DND-41 (cell line): ENCODE measurements at regions not wholly inside any gene's neighbourhood (a gene's known extent, or its start where the extent isn't known, plus 50 kb on each side); places are given as distances from the start of the nearest gene placed in this dataset.

Experiments
- ATAC-seq: fragments of 200-7000 bp; cut with Tn5 transposase; 3 replicates; pipeline ENCODE4 v1.9.1; 2021; ENCODE audit warnings: low read depth; ENCODE audit not compliant: insufficient read depth
- DNase-seq: peaks from one replicate; pipeline ENCODE4 v3.0.0-alpha.2; 2020
- H2AFZ ChIP-seq: 2 replicates; pipeline ENCODE4 v1.6.0; 2012; ENCODE audit warnings: low read depth, low read length
- H3K27ac ChIP-seq: 2 replicates; pipeline ENCODE4 v1.5.1; 2012; ENCODE audit warnings: low read length, inconsistent platforms
- H3K27me3 ChIP-seq: fragments of 200-600 bp; sonication (generic); 2 replicates; pipeline ENCODE4 v1.6.0; 2012; ENCODE audit warnings: low read length, mild to moderate bottlenecking, inconsistent platforms; ENCODE audit not compliant: insufficient read depth, poor library complexity
- H3K36me3 ChIP-seq: 2 replicates; pipeline ENCODE4 v1.5.1; 2012; ENCODE audit warnings: low read length, inconsistent platforms; ENCODE audit not compliant: insufficient read depth
- H3K4me1 ChIP-seq: 2 replicates; pipeline ENCODE4 v1.5.1; 2012; ENCODE audit warnings: mild to moderate bottlenecking, low read length; ENCODE audit not compliant: insufficient read depth
- H3K4me2 ChIP-seq: 2 replicates; pipeline ENCODE4 v1.6.0; 2012; ENCODE audit warnings: mild to moderate bottlenecking, moderate library complexity, low read length, inconsistent platforms; ENCODE audit not compliant: insufficient read depth
- H3K4me3 ChIP-seq, 2 experiments: fragments of 200-600 bp in 1 of 2; shearing (Covaris generic) in 1 of 2; 2 replicates each; pipeline ENCODE4 v1.5.1; 2012 to 2016; ENCODE audit warnings: inconsistent platforms in 2 of 2, low read length in 2 of 2, mild to moderate bottlenecking in 2 of 2, low read depth in 1 of 2, moderate library complexity in 1 of 2
- H3K79me2 ChIP-seq: 2 replicates; pipeline ENCODE4 v1.6.0; 2012; ENCODE audit warnings: low read length, inconsistent platforms; ENCODE audit not compliant: insufficient read depth
- H3K9ac ChIP-seq: 2 replicates; pipeline ENCODE4 v1.6.0; 2012; ENCODE audit warnings: low read depth, mild to moderate bottlenecking, inconsistent platforms, low read length, moderate library complexity
- H3K9me3 ChIP-seq: 2 replicates; pipeline ENCODE4 v1.5.1; 2012; ENCODE audit warnings: low read length, moderate library complexity, mild to moderate bottlenecking, inconsistent platforms; ENCODE audit not compliant: insufficient read depth, severe bottlenecking
- H4K20me1 ChIP-seq: 2 replicates; pipeline ENCODE4 v1.6.0; 2012; ENCODE audit warnings: low read length; ENCODE audit not compliant: insufficient read depth
- CTCF ChIP-seq: IDR thresholded peaks from 2 replicates; pipeline ENCODE4 v1.5.1; 2012; ENCODE audit warnings: borderline replicate concordance, low read length, moderate library complexity, mild to moderate bottlenecking; ENCODE audit not compliant: poor library complexity, severe bottlenecking; ENCODE audit errors: extremely low read depth
- EZH2 ChIP-seq: IDR thresholded peaks from 3 replicates; pipeline ENCODE4 v1.6.1; 2012; ENCODE audit warnings: borderline replicate concordance, low read depth, mild to moderate bottlenecking, moderate library complexity, low read length, inconsistent platforms; ENCODE audit not compliant: severe bottlenecking

- no peaks in the 10 kb centered on the region for H3K36me3 ChIP-seq
- H3K79me2 ChIP-seq: no peaks in the 10 kb centered on the region
- no peak overlapping the region for H3K27ac ChIP-seq
- ATAC-seq (no peak), DNase-seq (no peak)
- no peaks in the 10 kb centered on the region for H4K20me1 ChIP-seq
- no peaks in the 10 kb centered on the region for H3K4me1 ChIP-seq
- H3K9me3 ChIP-seq: no peaks in the 10 kb centered on the region
- H2AFZ ChIP-seq: no peak overlapping the region
- H3K27me3 ChIP-seq: no peaks in the 10 kb centered on the region
- H3K9ac ChIP-seq: no peak overlapping the region
- no peak for TF ChIP-seq CTCF
- no peak for TF ChIP-seq EZH2
- H3K4me2 ChIP-seq: no peak overlapping the region
- H3K4me3 ChIP-seq: no peak overlapping the region
Measured at GRCh38 chr9:88936668-88937067, 54.6 kb upstream of the S1PR3 start.

- no peak overlapping the region for H2AFZ ChIP-seq
- H3K9me3 ChIP-seq: no peaks in the 10 kb centered on the region
- H3K27ac ChIP-seq: no peak overlapping the region
- H3K36me3 ChIP-seq: no peaks in the 10 kb centered on the region
- H3K4me1 ChIP-seq: no peaks in the 10 kb centered on the region
- no peaks in the 10 kb centered on the region for H3K79me2 ChIP-seq
- ATAC-seq (no peak), DNase-seq (no peak)
- no peaks in the 10 kb centered on the region for H4K20me1 ChIP-seq
- TF ChIP-seq EZH2 (no peak), CTCF (no peak)
- H3K27me3 ChIP-seq: no peaks in the 10 kb centered on the region
- H3K4me3 ChIP-seq: no peak overlapping the region
- no peak overlapping the region for H3K4me2 ChIP-seq
- H3K9ac ChIP-seq: no peak overlapping the region
Measured at GRCh38 chr9:88937248-88937647, 54.0 kb upstream of the S1PR3 start.

DNA sequence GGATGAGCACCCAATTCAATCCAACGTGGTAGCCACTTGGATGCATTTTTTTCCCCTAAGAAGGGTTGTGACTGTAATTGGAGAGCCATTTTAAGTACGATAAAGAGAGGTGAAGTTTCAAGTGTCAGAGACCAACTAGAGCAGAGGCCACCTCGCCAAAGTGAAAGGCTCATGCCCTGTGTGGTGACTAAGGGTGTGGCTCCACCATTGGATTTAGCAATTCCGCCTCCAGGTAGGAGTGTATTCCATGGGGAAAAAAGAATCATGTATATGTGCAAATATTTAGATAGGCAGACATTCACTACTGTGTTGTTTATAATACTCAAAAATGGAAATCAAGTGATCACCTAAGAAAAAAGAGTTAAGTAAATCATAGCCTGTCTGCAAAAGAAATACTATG lies 53.1 kb upstream of the S1PR3 start:
- no peak for TF ChIP-seq CTCF
- no peak for TF ChIP-seq EZH2
- H2AFZ ChIP-seq: no peak overlapping the region
- no peak overlapping the region for H3K4me3 ChIP-seq
- no peaks in the 10 kb centered on the region for H3K27me3 ChIP-seq
- no peaks in the 10 kb centered on the region for H4K20me1 ChIP-seq
- DNase-seq (no peak), ATAC-seq (no peak)
- H3K36me3 ChIP-seq: no peaks in the 10 kb centered on the region
- H3K27ac ChIP-seq: no peak overlapping the region
- H3K4me2 ChIP-seq: no peak overlapping the region
- H3K4me1 ChIP-seq: no peaks in the 10 kb centered on the region
- H3K9ac ChIP-seq: no peak overlapping the region
- H3K9me3 ChIP-seq: no peaks in the 10 kb centered on the region
- H3K79me2 ChIP-seq: no peaks in the 10 kb centered on the region
